ENCODE measurements at regions not wholly inside any gene's neighbourhood (a gene's known extent, or its start where the extent isn't known, plus 50 kb on each side); places are given as distances from the start of the nearest gene placed in this dataset.
"Not testable (repeated sequence)": the region's sequence is repeated elsewhere in the genome, so short reads cannot be mapped to it uniquely, and the experiment has no call there.

DNA sequence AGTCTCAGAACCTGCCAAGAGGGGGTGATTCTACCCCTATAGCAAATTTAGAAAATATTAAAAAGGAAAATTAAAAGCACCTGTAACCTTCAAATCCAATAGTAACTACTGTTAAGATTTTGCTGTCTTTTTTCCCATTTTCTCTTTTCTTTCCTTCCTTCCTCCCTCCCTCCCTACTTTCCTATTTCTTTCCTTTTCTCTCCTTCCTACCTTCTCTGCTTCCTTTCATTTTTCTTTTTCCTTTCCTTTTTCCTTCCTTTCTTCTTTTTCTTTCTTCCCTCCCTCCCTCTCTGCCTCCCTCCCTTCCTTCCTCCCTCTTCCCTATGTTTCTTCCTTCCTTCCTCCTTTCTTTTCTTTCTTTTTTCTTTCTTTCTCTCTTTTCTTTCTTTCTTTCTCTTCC is 120.2 kb upstream of the KCTD7 start:
- no peak overlapping the region for H3K9ac ChIP-seq (ENCODE audit: low read length)
- H3K36me3 ChIP-seq (ENCODE audit: control insufficient read depth, insufficient read depth, low read length) = no peaks in the 10 kb centered on the region
- H3K4me1 ChIP-seq (ENCODE audit: control insufficient read depth, insufficient read depth, low read length) = no peaks in the 10 kb centered on the region
- H3K4me3 ChIP-seq (ENCODE audit: low read length) = no peak overlapping the region
- no peak overlapping the region for H3K27ac ChIP-seq (ENCODE audit: low read depth, low read length)
- peaks cover 5% of the 10 kb centered on the region for H3K27me3 ChIP-seq (ENCODE audit: control insufficient read depth, insufficient read depth, low read length)

- H3K27me3 ChIP-seq (ENCODE audit: control insufficient read depth, insufficient read depth, low read length) = no peaks in the 10 kb centered on the region
- H3K27ac ChIP-seq (ENCODE audit: low read depth, low read length) = no peak overlapping the region
- H3K36me3 ChIP-seq (ENCODE audit: control insufficient read depth, insufficient read depth, low read length) = no peaks in the 10 kb centered on the region
- no peak overlapping the region for H3K9ac ChIP-seq (ENCODE audit: low read length)
- no peaks in the 10 kb centered on the region for H3K4me1 ChIP-seq (ENCODE audit: control insufficient read depth, insufficient read depth, low read length)
- no peak overlapping the region for H3K4me3 ChIP-seq (ENCODE audit: low read length)
Measured at GRCh38 chr7:66514050-66514449, 114.6 kb upstream of the KCTD7 start.

DNA sequence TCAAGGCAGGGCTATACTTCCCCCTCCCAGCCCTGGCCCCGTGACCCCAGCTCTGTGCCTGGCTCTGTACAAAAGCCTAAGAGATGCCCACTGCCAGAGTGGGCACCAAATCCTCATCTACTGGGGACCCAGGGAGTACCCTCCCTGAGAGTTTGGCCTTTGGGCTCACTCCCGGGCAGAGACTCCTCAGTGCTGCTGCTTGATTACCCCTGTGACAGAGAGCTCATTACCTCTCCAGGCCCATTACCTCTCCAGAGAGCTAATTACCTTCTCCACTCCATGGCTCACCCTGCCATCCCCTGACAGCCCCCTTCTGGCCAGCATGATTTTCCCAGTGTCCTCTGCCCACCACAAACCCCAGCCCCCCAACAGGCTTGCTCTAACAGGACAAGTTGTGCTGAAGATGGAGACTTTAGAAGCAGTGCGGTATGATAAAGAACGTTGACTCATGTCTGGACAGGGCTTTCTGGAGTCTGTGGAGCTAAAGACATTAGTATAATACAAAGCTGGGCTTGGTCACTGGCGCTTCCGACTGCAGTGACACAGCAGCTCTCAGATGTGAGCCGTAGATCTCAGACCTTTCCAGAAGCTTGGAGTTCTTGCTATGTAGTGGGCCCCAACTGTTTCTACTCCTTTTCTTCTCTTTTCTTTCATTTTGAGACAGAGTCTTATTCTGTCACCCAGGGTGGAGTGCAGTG is 111.3 kb upstream of the KCTD7 start:
- Histone ChIP-seq H3K4me1 (ENCODE audit: control insufficient read depth, insufficient read depth, low read length) (no peaks in the 10 kb centered on the region), H3K27ac (ENCODE audit: low read depth, low read length) (no peak overlapping the region), H3K36me3 (ENCODE audit: control insufficient read depth, insufficient read depth, low read length) (no peaks in the 10 kb centered on the region), H3K4me3 (ENCODE audit: low read length) (no peak overlapping the region), H3K27me3 (ENCODE audit: control insufficient read depth, insufficient read depth, low read length) (no peaks in the 10 kb centered on the region), H3K9ac (ENCODE audit: low read length) (no peak overlapping the region)

DNA sequence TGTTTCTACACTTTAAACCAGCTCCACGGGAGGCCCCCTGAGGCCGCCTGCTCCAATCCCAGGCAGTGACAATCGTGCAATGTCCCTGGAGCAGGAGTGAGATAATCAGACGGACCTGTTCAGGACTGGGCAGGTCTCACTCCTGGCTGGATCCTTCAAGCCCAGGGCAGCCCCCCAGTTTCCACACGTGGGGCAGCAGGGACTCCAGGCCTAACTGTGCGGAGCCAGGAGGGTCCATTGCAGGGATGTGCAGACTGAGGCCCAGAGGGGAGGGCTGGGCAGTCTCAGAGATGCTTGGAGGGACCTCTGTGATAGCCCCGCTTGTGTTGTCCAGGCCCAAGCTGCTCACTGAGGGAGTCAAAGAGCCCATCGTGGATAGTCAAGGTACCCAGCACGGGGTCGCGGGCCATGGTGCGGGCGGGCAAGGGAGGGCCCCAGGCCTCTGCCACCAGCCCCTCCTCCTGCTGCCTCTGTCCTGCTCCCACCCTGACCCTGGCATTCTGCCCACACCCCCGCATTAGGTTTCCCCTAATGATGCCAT is 110.5 kb upstream of the KCTD7 start:
- Histone ChIP-seq H3K4me1 (ENCODE audit: control insufficient read depth, insufficient read depth, low read length) (no peaks in the 10 kb centered on the region), H3K27me3 (ENCODE audit: control insufficient read depth, insufficient read depth, low read length) (no peaks in the 10 kb centered on the region), H3K36me3 (ENCODE audit: control insufficient read depth, insufficient read depth, low read length) (no peaks in the 10 kb centered on the region), H3K27ac (ENCODE audit: low read depth, low read length) (no peak overlapping the region), H3K9ac (ENCODE audit: low read length) (no peak overlapping the region), H3K4me3 (ENCODE audit: low read length) (no peak overlapping the region)

DNA sequence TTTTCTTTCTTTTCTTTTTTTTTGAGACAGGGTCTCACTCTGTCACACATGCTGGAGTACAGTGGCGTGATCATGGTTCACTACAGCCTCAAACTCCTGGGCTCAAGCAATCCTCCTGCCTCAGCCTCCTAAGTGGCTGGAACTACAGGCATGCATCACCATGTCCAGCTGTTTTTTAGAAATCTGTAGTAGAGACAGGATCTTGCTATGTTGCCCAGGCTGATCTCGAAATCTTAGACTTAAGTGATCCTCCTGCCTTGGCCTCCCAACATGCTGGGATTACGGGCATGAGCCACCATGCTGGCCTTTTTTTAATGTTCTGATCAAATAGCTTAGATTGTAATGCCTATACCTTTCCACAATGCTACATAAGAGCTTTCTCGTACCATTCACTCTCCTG is 107.0 kb upstream of the KCTD7 start:
- H3K9ac ChIP-seq (ENCODE audit: low read length) = no peak overlapping the region
- no peak overlapping the region for H3K4me3 ChIP-seq (ENCODE audit: low read length)
- no peaks in the 10 kb centered on the region for H3K4me1 ChIP-seq (ENCODE audit: control insufficient read depth, insufficient read depth, low read length)
- no peak overlapping the region for H3K27ac ChIP-seq (ENCODE audit: low read depth, low read length)
- no peaks in the 10 kb centered on the region for H3K27me3 ChIP-seq (ENCODE audit: control insufficient read depth, insufficient read depth, low read length)
- H3K36me3 ChIP-seq (ENCODE audit: control insufficient read depth, insufficient read depth, low read length) = peaks cover 3% of the 10 kb centered on the region

- Histone ChIP-seq H3K27me3 (ENCODE audit: control insufficient read depth, insufficient read depth, low read length) (no peaks in the 10 kb centered on the region), H3K9ac (ENCODE audit: low read length) (no peak overlapping the region), H3K4me1 (ENCODE audit: control insufficient read depth, insufficient read depth, low read length) (no peaks in the 10 kb centered on the region), H3K4me3 (ENCODE audit: low read length) (no peak overlapping the region), H3K27ac (ENCODE audit: low read depth, low read length) (no peak overlapping the region), H3K36me3 (ENCODE audit: control insufficient read depth, insufficient read depth, low read length) (peaks cover 3% of the 10 kb centered on the region)
Measured at GRCh38 chr7:66522518-66522917, 106.2 kb upstream of the KCTD7 start.

- no peak overlapping the region for H3K9ac ChIP-seq (ENCODE audit: low read length)
- H3K4me1 ChIP-seq (ENCODE audit: control insufficient read depth, insufficient read depth, low read length) = no peaks in the 10 kb centered on the region
- H3K27me3 ChIP-seq (ENCODE audit: control insufficient read depth, insufficient read depth, low read length) = no peaks in the 10 kb centered on the region
- peaks cover 3% of the 10 kb centered on the region for H3K36me3 ChIP-seq (ENCODE audit: control insufficient read depth, insufficient read depth, low read length)
- H3K27ac ChIP-seq (ENCODE audit: low read depth, low read length) = no peak overlapping the region
- no peak overlapping the region for H3K4me3 ChIP-seq (ENCODE audit: low read length)
Measured at GRCh38 chr7:66523409-66523808, 105.3 kb upstream of the KCTD7 start.

- Histone ChIP-seq H3K27ac (ENCODE audit: low read depth, low read length) (no peak overlapping the region), H3K4me3 (ENCODE audit: low read length) (no peak overlapping the region), H3K27me3 (ENCODE audit: control insufficient read depth, insufficient read depth, low read length) (no peaks in the 10 kb centered on the region)
Measured at GRCh38 chr7:66524738-66525137, 103.9 kb upstream of the KCTD7 start.

GRCh38 chr7:66526782-66527181 is 101.9 kb upstream of the KCTD7 start:
- H3K36me3 ChIP-seq (ENCODE audit: control insufficient read depth, insufficient read depth, low read length); H3K27me3 ChIP-seq (ENCODE audit: control insufficient read depth, insufficient read depth, low read length): not testable (repeated sequence)

More at GRCh38 chr7:66524738-66525137, 103.9 kb upstream of the KCTD7 start:
- Histone ChIP-seq H3K36me3 (ENCODE audit: control insufficient read depth, insufficient read depth, low read length) (peaks cover 3% of the 10 kb centered on the region), H3K4me1 (ENCODE audit: control insufficient read depth, insufficient read depth, low read length) (no peaks in the 10 kb centered on the region), H3K9ac (ENCODE audit: low read length) (no peak overlapping the region)

GRCh38 chr7:66528652-66529051 is 100.0 kb upstream of the KCTD7 start:
- Histone ChIP-seq H3K36me3 (ENCODE audit: control insufficient read depth, insufficient read depth, low read length) (peaks cover 3% of the 10 kb centered on the region), H3K27me3 (ENCODE audit: control insufficient read depth, insufficient read depth, low read length) (no peaks in the 10 kb centered on the region), H3K9ac (ENCODE audit: low read length) (no peak overlapping the region), H3K4me3 (ENCODE audit: low read length) (no peak overlapping the region), H3K4me1 (ENCODE audit: control insufficient read depth, insufficient read depth, low read length) (no peaks in the 10 kb centered on the region), H3K27ac (ENCODE audit: low read depth, low read length) (no peak overlapping the region)

More at GRCh38 chr7:66526782-66527181, 101.9 kb upstream of the KCTD7 start:
- H3K4me1 ChIP-seq (ENCODE audit: control insufficient read depth, insufficient read depth, low read length); H3K4me3 ChIP-seq (ENCODE audit: low read length); H3K27ac ChIP-seq (ENCODE audit: low read depth, low read length); H3K9ac ChIP-seq (ENCODE audit: low read length): not testable (repeated sequence)

GRCh38 chr7:66529883-66530610 is 98.6 kb upstream of the KCTD7 start:
- Histone ChIP-seq H3K4me1 (ENCODE audit: control insufficient read depth, insufficient read depth, low read length) (no peaks in the 10 kb centered on the region), H3K27ac (ENCODE audit: low read depth, low read length) (no peak overlapping the region), H3K9ac (ENCODE audit: low read length) (no peak overlapping the region), H3K4me3 (ENCODE audit: low read length) (no peak overlapping the region), H3K27me3 (ENCODE audit: control insufficient read depth, insufficient read depth, low read length) (no peaks in the 10 kb centered on the region), H3K36me3 (ENCODE audit: control insufficient read depth, insufficient read depth, low read length) (peaks cover 3% of the 10 kb centered on the region)

GRCh38 chr7:66535414-66536329 is 93.0 kb upstream of the KCTD7 start:
- Histone ChIP-seq H3K27me3 (ENCODE audit: control insufficient read depth, insufficient read depth, low read length) (no peaks in the 10 kb centered on the region), H3K27ac (ENCODE audit: low read depth, low read length) (no peak overlapping the region)

More at GRCh38 chr7:66535414-66536329, 93.0 kb upstream of the KCTD7 start:
- H3K9ac ChIP-seq (ENCODE audit: low read length) = no peak overlapping the region
- peaks cover 2% of the 10 kb centered on the region for H3K36me3 ChIP-seq (ENCODE audit: control insufficient read depth, insufficient read depth, low read length)
- no peaks in the 10 kb centered on the region for H3K4me1 ChIP-seq (ENCODE audit: control insufficient read depth, insufficient read depth, low read length)
- no peak overlapping the region for H3K4me3 ChIP-seq (ENCODE audit: low read length)

Data from rectal smooth muscle tissue (tissue), 1 donor.